ENCODE measurements at regions not wholly inside any gene's neighbourhood (a gene's known extent, or its start where the extent isn't known, plus 50 kb on each side); places are given as distances from the start of the nearest gene placed in this dataset.

GRCh38 chr20:48282591-48283228 lies 497.4 kb upstream of the SULF2 start:
- no peak for TF ChIP-seq CTCF (IDR thresholded peaks at IDR 0.05)
- no peak for TF ChIP-seq POLR2A (IDR thresholded peaks at IDR 0.05)

All from right lobe of liver (tissue), 4 donors.